Smooth muscle cell (in vitro differentiated cells): ENCODE measurements at regions not wholly inside any gene's neighbourhood (a gene's known extent, or its start where the extent isn't known, plus 50 kb on each side); places are given as distances from the start of the nearest gene placed in this dataset.

Experiments used
- DNase-seq: peaks from one replicate; lab custom pipeline; 2025; ENCODE audit not compliant: unreplicated experiment; lab: John Stamatoyannopoulos, UW
- H2AFZ ChIP-seq: fragments of 200-600 bp; sonication (generic); 2 replicates; pipeline ENCODE4 v1.6.0; 2016; ENCODE audit warnings: antibody characterized with exemption, low read depth, mild to moderate bottlenecking
- H3F3A ChIP-seq: fragments of 200-600 bp; sonication (generic); 2 replicates; pipeline ENCODE4 v1.6.0; 2017; ENCODE audit warnings: antibody characterized with exemption, low read depth
- H3K27ac ChIP-seq: fragments of 200-600 bp; sonication (generic); 2 replicates; pipeline ENCODE4 v1.5.1; 2016; ENCODE audit warnings: low read depth, mild to moderate bottlenecking
- H3K27me3 ChIP-seq: fragments of 200-600 bp; sonication (generic); 2 replicates; pipeline ENCODE4 v1.6.1; 2016; ENCODE audit warnings: low read depth, mild to moderate bottlenecking
- H3K36me3 ChIP-seq: fragments of 200-600 bp; sonication (generic); 2 replicates; pipeline ENCODE4 v1.5.1; 2016; ENCODE audit warnings: low read depth
- H3K4me1 ChIP-seq: fragments of 200-600 bp; sonication (generic); 2 replicates; pipeline ENCODE4 v1.5.1; 2016; ENCODE audit warnings: low read depth
- H3K4me2 ChIP-seq: fragments of 200-600 bp; sonication (generic); 2 replicates; pipeline ENCODE4 v1.6.0; 2016; ENCODE audit warnings: mild to moderate bottlenecking
- H3K4me3 ChIP-seq: fragments of 200-600 bp; sonication (generic); 2 replicates; pipeline ENCODE4 v1.5.1; 2016; ENCODE audit warnings: mild to moderate bottlenecking
- H3K79me2 ChIP-seq: fragments of 200-600 bp; sonication (generic); 2 replicates; pipeline ENCODE4 v1.6.0; 2016; ENCODE audit warnings: low read depth, mild to moderate bottlenecking
- H3K9ac ChIP-seq: fragments of 200-600 bp; sonication (generic); 2 replicates; pipeline ENCODE4 v1.6.0; 2016; ENCODE audit warnings: low read depth
- H3K9me3 ChIP-seq: fragments of 200-600 bp; sonication (generic); replicated peaks from 2 replicates; pipeline ENCODE4 v1.5.1; 2016; ENCODE audit warnings: low read depth
- H4K20me1 ChIP-seq: fragments of 200-600 bp; sonication (generic); 2 replicates; pipeline ENCODE4 v1.6.0; 2016; ENCODE audit warnings: low read depth
- CTCF ChIP-seq: fragments of 200-600 bp; sonication (generic); IDR thresholded peaks from 2 replicates; pipeline ENCODE4 v1.5.1; 2017; ENCODE audit warnings: borderline replicate concordance, mild to moderate bottlenecking, antibody characterized with exemption; ENCODE audit not compliant: insufficient read depth, poor library complexity, severe bottlenecking
- WGBS: methylation state at CpG from one replicate; pipeline ENCODE4 v1.1.7; 2016; ENCODE audit warnings: low lambda C conversion rate; 5-methylcytosine and 5-hydroxymethylcytosine counted together

- Histone ChIP-seq H3K9me3 (no peaks in the 10 kb centered on the region), H3K4me1 (peaks cover 21% of the 10 kb centered on the region), H3K36me3 (no peaks in the 10 kb centered on the region), H3K79me2 (no peaks in the 10 kb centered on the region), H4K20me1 (no peaks in the 10 kb centered on the region), H2AFZ (no peak overlapping the region), H3K4me3 (no peak overlapping the region), H3F3A (peaks cover 3% of the 10 kb centered on the region), H3K4me2 (no peak overlapping the region), H3K27ac (no peak overlapping the region), H3K27me3 (no peaks in the 10 kb centered on the region), H3K9ac (no peak overlapping the region)
- WGBS, result 95% methylated on average over 7 of the region's 7 CpGs
- no peak for TF ChIP-seq CTCF
- DNase-seq, result no peak
Measured at GRCh38 chr20:23299673-23300050, 50.9 kb upstream of the NXT1 start.

GRCh38 chr20:23298926-23299672 is 51.5 kb upstream of the NXT1 start:
- WGBS, result 91% methylated on average over 6 of the region's 6 CpGs
- TF ChIP-seq CTCF, result no peak
- H3K4me1 ChIP-seq, result peaks cover 21% of the 10 kb centered on the region
- no peaks in the 10 kb centered on the region for H3K27me3 ChIP-seq
- H3K4me2 ChIP-seq, result no peak overlapping the region
- no peaks in the 10 kb centered on the region for H3K36me3 ChIP-seq
- H3K27ac ChIP-seq, result no peak overlapping the region
- peaks cover 3% of the 10 kb centered on the region for H3F3A ChIP-seq
- no peaks in the 10 kb centered on the region for H3K79me2 ChIP-seq
- no peak overlapping the region for H3K4me3 ChIP-seq
- H2AFZ ChIP-seq, result no peak overlapping the region
- no peak for DNase-seq
- H3K9me3 ChIP-seq, result no peaks in the 10 kb centered on the region
- no peak overlapping the region for H3K9ac ChIP-seq
- no peaks in the 10 kb centered on the region for H4K20me1 ChIP-seq

- TF ChIP-seq CTCF, result no peak
- Histone ChIP-seq H3K4me3 (no peak overlapping the region), H3K4me1 (peaks cover 21% of the 10 kb centered on the region), H3K27ac (peak overlapping the region; percentile 76), H3K4me2 (peak overlapping the region; percentile 56), H4K20me1 (no peaks in the 10 kb centered on the region), H3K27me3 (no peaks in the 10 kb centered on the region), H3F3A (peaks cover 3% of the 10 kb centered on the region), H2AFZ (no peak overlapping the region), H3K79me2 (no peaks in the 10 kb centered on the region), H3K9ac (peak overlapping the region; percentile 45), H3K36me3 (no peaks in the 10 kb centered on the region), H3K9me3 (no peaks in the 10 kb centered on the region)
- WGBS, result 67% methylated on average over 6 of the region's 6 CpGs
- DNase-seq, result no peak
Measured at GRCh38 chr20:23298155-23298554, 52.4 kb upstream of the NXT1 start.
